ENCODE measurements at regions not wholly inside any gene's neighbourhood (a gene's known extent, or its start where the extent isn't known, plus 50 kb on each side); places are given as distances from the start of the nearest gene placed in this dataset.

DNA sequence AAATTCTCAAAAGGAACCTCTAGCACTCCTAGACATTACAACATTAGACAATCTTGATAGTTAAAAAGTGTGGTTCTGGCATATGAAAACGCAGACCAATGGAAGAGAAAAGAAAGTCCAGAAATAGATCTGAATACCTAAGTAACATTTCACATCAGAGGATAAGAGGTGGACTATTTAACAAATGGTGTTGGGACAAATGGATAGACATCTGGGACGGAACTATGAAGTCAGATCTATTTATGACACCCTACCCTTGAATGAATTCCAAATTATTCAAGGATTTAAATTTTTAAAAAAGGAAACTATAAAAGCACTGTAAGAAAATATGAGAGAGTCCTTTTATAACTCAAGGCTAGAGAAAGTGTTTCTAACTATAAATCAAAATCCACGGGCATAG lies 111.3 kb downstream of the SCN11A start:
- TF ChIP-seq MAX (IDR thresholded peaks at IDR 0.05; ENCODE audit: low read depth, low read length), result no peak
- TF ChIP-seq, protein P1, sequence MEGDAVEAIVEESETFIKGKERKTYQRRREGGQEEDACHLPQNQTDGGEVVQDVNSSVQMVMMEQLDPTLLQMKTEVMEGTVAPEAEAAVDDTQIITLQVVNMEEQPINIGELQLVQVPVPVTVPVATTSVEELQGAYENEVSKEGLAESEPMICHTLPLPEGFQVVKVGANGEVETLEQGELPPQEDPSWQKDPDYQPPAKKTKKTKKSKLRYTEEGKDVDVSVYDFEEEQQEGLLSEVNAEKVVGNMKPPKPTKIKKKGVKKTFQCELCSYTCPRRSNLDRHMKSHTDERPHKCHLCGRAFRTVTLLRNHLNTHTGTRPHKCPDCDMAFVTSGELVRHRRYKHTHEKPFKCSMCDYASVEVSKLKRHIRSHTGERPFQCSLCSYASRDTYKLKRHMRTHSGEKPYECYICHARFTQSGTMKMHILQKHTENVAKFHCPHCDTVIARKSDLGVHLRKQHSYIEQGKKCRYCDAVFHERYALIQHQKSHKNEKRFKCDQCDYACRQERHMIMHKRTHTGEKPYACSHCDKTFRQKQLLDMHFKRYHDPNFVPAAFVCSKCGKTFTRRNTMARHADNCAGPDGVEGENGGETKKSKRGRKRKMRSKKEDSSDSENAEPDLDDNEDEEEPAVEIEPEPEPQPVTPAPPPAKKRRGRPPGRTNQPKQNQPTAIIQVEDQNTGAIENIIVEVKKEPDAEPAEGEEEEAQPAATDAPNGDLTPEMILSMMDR (IDR thresholded peaks at IDR 0.05; ENCODE audit: low read depth, low read length), result no peak
- no peak for TF ChIP-seq POLR2A (IDR thresholded peaks at IDR 0.05; ENCODE audit: extremely low read depth, insufficient read length)
- no peak for TF ChIP-seq MYC (IDR thresholded peaks at IDR 0.05; ENCODE audit: low read depth, low read length)
- DNase-seq (ENCODE audit: low read depth), result no peak
- no peak overlapping the region for H3K4me3 ChIP-seq (ENCODE audit: low read depth, low read length)

DNA sequence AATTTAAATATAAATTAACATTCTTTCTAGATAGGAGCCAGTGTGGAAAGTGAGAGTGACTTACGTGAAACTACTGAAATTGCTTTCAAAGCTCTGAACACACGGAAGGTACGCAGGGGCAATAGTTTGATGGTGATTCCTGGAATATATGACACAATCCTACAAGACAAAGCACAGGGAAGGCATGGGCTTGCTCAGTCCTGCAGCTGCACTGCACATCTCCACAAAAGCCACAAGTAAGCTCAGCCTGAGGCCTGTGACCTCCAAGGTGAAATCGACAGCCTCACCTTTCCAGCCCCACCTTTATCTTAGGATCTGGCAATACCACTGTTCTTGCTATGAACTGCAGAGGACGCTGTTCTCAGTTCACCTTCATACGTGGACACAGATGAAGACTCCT lies 109.3 kb upstream of the SCN10A start:
- DNase-seq (ENCODE audit: low read depth), result no peak
- TF ChIP-seq POLR2A (IDR thresholded peaks at IDR 0.05; ENCODE audit: extremely low read depth, insufficient read length) (no peak), MYC (IDR thresholded peaks at IDR 0.05; ENCODE audit: low read depth, low read length) (no peak), MAX (IDR thresholded peaks at IDR 0.05; ENCODE audit: low read depth, low read length) (no peak)
- TF ChIP-seq, protein P1 (IDR thresholded peaks at IDR 0.05; ENCODE audit: low read depth, low read length), result no peak
- no peak overlapping the region for H3K4me3 ChIP-seq (ENCODE audit: low read depth, low read length)

- DNase-seq (ENCODE audit: low read depth), result no peak
- H3K4me3 ChIP-seq (ENCODE audit: low read depth, low read length), result no peak overlapping the region
- TF ChIP-seq MAX (IDR thresholded peaks at IDR 0.05; ENCODE audit: low read depth, low read length), result no peak
These were observed 100.7 kb upstream of the SCN10A start for GRCh38 chr3:38916706-38917105.

- DNase-seq (ENCODE audit: low read depth), result no peak
- TF ChIP-seq, protein P1 (IDR thresholded peaks at IDR 0.05; ENCODE audit: low read depth, low read length), result no peak
- no peak for TF ChIP-seq MYC (IDR thresholded peaks at IDR 0.05; ENCODE audit: low read depth, low read length)
- TF ChIP-seq POLR2A (IDR thresholded peaks at IDR 0.05; ENCODE audit: extremely low read depth, insufficient read length), result no peak
- no peak for TF ChIP-seq MAX (IDR thresholded peaks at IDR 0.05; ENCODE audit: low read depth, low read length)
- H3K4me3 ChIP-seq (ENCODE audit: low read depth, low read length), result no peak overlapping the region
These were observed 91.4 kb upstream of the SCN10A start for GRCh38 chr3:38907426-38907825.

DNA sequence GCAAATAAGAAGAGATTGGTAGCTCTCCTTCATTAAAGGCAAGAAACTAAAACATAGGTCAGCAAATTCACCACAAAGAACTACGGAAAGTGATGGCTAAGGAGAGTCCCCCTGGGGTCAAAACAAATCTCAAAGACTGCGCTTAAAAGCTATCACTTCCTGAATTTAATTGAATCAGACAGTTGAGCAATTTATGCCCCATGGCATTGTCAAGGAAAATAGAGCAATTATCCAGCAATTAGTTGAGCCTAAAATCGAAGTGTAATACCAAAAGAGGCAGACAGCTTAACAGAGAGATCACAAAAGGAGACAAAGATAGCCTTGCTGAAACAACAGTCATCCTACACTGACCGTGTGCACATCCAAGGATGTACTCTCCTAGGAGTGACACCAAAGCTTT lies 74.4 kb upstream of the SCN10A start:
- no peak for TF ChIP-seq POLR2A (IDR thresholded peaks at IDR 0.05; ENCODE audit: extremely low read depth, insufficient read length)
- TF ChIP-seq MAX (IDR thresholded peaks at IDR 0.05; ENCODE audit: low read depth, low read length), result no peak
- TF ChIP-seq, protein P1 (IDR thresholded peaks at IDR 0.05; ENCODE audit: low read depth, low read length), result no peak
- TF ChIP-seq MYC (IDR thresholded peaks at IDR 0.05; ENCODE audit: low read depth, low read length), result no peak
- DNase-seq (ENCODE audit: low read depth), result no peak
- no peak overlapping the region for H3K4me3 ChIP-seq (ENCODE audit: low read depth, low read length)

DNA sequence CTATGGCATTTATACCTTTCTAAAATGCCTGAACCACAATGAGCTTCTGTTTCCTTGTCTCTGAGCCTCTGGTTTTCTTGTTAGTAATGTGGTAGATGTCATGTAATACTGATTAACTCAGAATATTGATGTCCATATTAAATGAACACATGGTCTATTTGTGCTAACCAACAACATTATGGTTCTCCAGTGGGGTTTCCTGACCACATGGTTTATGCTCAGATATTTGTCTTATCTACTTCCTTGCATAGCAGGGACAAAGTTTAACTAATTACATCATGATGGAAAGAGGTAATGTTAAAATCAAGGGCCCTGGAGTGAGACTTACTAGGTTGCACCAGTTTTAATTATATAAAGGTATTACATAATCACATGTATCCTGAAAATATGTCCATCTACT lies 62.6 kb upstream of the SCN10A start:
- DNase-seq (ENCODE audit: low read depth), result no peak
- no peak for TF ChIP-seq POLR2A (IDR thresholded peaks at IDR 0.05; ENCODE audit: extremely low read depth, insufficient read length)
- TF ChIP-seq, protein P1 (IDR thresholded peaks at IDR 0.05; ENCODE audit: low read depth, low read length), result no peak
- TF ChIP-seq MAX (IDR thresholded peaks at IDR 0.05; ENCODE audit: low read depth, low read length), result no peak
- H3K4me3 ChIP-seq (ENCODE audit: low read depth, low read length), result no peak overlapping the region
